GM21619 (cell line): ENCODE measurements at regions not wholly inside any gene's neighbourhood (a gene's known extent, or its start where the extent isn't known, plus 50 kb on each side); places are given as distances from the start of the nearest gene placed in this dataset.

ENCODE experiments used
- ATAC-seq: cut with Tn5 transposase; IDR thresholded peaks from one replicate; pipeline ENCODE4 v1.9.1; 2021; ENCODE audit not compliant: unreplicated experiment

- ATAC-seq: no peak
Measured at GRCh38 chr6:14320332-14320731, 202.8 kb downstream of the CD83 start.

- ATAC-seq: no peak
Measured at GRCh38 chr6:14321992-14322772, 204.6 kb downstream of the CD83 start.

GRCh38 chr6:14322841-14323240, 205.3 kb downstream of the CD83 start:
- no peak for ATAC-seq

- no peak for ATAC-seq
Measured at GRCh38 chr6:14326774-14327173, 209.2 kb downstream of the CD83 start.

GRCh38 chr6:14328163-14328562, 210.6 kb downstream of the CD83 start:
- no peak for ATAC-seq

- ATAC-seq: no peak
Measured at GRCh38 chr6:14333556-14334305, 216.2 kb downstream of the CD83 start.

- ATAC-seq: no peak
Measured at GRCh38 chr6:14335071-14335470, 217.5 kb downstream of the CD83 start.

- no peak for ATAC-seq
Measured at GRCh38 chr6:14337152-14337551, 219.6 kb downstream of the CD83 start.

- no peak for ATAC-seq
Measured at GRCh38 chr6:14339172-14339571, 221.6 kb downstream of the CD83 start.

- no peak for ATAC-seq
Measured at GRCh38 chr6:14339711-14340584, 222.4 kb downstream of the CD83 start.

- no peak for ATAC-seq
Measured at GRCh38 chr6:14344486-14344885, 226.9 kb downstream of the CD83 start.

GRCh38 chr6:14348389-14348788, 230.8 kb downstream of the CD83 start:
- no peak for ATAC-seq

- ATAC-seq: no peak
Measured at GRCh38 chr6:14349507-14349906, 231.9 kb downstream of the CD83 start.

- no peak for ATAC-seq
Measured at GRCh38 chr6:14350210-14350609, 232.6 kb downstream of the CD83 start.

- ATAC-seq: no peak
Measured at GRCh38 chr6:14353281-14353680, 235.7 kb downstream of the CD83 start.

GRCh38 chr6:14353798-14354197, 236.2 kb downstream of the CD83 start:
- no peak for ATAC-seq

GRCh38 chr6:14354919-14355572, 237.5 kb downstream of the CD83 start:
- ATAC-seq: no peak

GRCh38 chr6:14359438-14359837, 241.9 kb downstream of the CD83 start:
- no peak for ATAC-seq

GRCh38 chr6:14360565-14360964, 243.0 kb downstream of the CD83 start:
- ATAC-seq: no peak

- no peak for ATAC-seq
Measured at GRCh38 chr6:14361297-14361696, 243.7 kb downstream of the CD83 start.
